ENCODE measurements at regions not wholly inside any gene's neighbourhood (a gene's known extent, or its start where the extent isn't known, plus 50 kb on each side); places are given as distances from the start of the nearest gene placed in this dataset.

DNA sequence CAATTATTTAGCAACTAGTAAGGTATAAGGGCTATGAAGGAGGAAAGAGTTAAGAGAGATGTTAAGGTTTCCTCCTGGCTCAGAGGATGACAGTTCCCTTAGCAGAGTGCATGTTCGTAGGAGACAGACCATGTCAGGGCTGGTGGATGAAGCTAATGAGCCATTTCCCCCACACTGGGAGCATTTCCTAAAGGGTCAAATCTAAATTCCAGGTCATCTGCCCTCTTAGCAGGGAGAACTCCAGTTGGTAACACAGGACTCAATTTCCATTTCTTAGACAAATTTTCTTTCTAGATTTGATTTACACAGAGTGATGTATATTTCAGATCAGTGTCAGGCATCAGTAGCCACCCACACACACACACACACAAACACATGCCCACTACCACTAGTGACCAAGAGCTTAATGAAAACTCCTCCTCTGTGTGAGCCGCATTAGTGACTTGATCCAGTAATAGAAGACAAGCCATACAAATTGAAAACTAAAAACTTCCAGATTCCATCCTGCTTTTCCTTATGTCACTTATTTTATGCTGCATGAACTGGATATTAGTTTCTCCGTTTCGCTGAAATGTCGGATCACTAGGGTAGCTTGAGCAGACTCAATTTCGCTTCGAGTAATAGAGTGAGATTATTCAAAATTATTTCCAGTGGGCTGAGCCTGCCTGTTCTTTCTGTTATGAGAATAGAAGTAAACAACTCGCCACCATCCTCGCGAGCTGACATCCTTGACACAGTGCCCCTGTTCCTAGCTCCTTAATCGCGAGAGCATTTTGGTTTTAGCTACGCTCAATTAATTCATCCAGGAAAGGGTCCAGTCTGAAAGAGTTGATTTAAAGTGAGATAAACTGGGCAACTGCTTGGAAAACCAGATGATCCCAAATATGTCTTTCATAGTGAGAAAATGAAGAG lies 582.6 kb downstream of the SOX6 start:
- DNase-seq (ENCODE audit: low read depth): no peak

DNA sequence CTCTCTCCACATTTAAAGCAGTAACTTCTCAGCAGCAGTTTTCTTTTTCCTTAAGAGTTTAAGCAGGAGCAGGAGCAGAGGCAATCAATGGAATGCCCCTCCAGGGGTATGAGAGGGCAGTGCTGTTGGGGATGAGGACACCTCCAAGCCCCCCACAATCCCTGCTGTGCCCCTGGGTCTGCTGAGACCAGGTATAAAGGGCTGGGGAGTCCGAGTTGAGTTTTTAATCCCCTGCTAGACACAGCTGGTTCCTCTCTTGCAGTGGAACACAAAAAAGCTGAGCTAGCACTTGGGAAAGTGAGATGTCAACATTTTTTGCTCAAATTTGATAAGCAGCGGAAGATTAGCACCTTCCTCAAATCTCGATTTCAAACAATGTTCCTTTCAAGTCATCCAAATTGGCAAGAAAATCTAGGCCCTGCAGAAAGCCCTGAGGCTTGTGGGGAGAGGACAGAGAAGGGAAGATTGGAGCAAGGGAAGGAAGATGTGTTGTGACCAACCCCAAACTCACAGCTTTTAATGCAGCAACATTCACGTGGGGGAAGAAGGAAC lies 581.9 kb downstream of the SOX6 start:
- DNase-seq (ENCODE audit: low read depth): no peak

GRCh38 chr11:15775015-15775541 lies 581.3 kb downstream of the SOX6 start:
- DNase-seq (ENCODE audit: low read depth): no peak

DNA sequence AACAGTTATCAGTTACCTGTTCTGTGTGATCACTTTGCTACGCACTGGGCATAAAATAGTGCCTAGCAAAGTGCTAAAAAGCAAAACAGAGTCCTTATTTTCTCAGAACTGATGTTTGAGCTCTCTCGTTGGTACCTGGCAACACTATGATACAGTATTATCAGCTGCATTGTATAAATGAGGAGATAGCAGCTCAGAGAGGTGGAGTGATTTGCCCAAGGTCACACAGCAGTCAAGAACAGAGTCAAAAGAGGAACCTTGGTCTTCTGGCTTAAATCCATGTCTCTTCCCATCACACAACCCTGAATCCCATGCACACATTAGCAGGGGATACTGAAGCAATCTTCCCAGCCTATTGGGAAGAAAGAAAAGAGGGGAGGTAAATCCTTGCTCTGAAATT lies 580.5 kb downstream of the SOX6 start:
- no peak for DNase-seq (ENCODE audit: low read depth)

DNA sequence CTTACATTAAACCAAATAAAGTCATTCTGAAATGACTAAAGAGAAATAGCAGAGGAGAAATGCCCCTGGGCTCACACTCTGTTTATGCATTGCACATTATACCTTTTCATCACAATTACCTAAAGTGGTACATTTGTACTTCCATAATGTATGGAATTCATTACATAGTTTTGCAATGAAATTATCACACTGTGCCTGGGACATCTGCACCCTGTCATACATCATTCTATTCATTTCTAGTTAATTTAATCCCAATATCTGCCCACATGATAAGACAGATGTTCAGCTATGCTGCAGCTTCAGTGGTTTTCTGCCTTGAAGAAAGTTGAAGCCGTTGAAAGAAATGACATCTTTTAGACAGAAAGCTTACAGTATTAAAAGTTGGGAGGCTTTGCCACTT lies 580.0 kb downstream of the SOX6 start:
- DNase-seq (ENCODE audit: low read depth): no peak

- DNase-seq (ENCODE audit: low read depth): no peak
These were observed 576.8 kb downstream of the SOX6 start for GRCh38 chr11:15779518-15779917.

DNA sequence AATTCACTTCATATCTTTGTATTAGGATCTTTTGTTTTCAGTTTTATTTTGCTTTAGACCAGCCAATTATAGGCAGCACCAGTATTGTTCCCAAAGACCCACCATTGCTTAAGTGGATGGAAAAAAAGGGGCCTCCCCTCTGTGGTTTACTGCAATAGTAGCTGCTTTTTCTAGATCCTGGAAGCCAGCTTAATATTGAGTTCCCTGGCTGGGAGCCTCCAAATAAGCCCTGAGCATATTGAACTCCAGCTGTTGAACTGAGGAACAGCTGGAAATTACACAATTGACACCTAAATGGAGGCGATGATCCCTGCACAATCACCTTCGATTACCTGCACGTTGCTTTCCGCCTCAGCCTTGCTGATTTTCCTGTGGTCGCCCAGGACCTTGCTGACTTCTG lies 576.0 kb downstream of the SOX6 start:
- no peak for DNase-seq (ENCODE audit: low read depth)

DNA sequence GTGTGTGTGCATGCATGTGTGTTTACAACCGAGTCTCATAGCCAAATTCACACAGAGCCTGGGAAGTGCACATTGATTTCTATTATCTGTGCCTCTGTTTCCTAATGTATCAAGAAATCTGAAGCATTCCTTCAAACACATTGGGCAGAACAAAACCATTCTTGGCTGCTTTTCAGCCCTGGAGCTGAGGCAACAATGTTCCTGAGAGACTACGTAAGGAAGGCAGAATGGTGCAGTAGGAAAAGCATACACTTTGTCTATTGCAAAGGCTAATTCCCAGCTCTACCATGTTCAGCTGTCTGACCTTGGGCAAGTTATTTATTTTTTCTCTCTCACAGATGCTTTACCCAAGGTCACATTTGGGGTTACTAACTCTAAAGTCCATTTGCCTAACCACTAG lies 575.5 kb downstream of the SOX6 start:
- no peak for DNase-seq (ENCODE audit: low read depth)

- no peak for DNase-seq (ENCODE audit: low read depth)
These were observed 572.7 kb downstream of the SOX6 start for GRCh38 chr11:15783619-15784018.

GRCh38 chr11:15793043-15793996 lies 563.0 kb downstream of the SOX6 start:
- no peak for DNase-seq (ENCODE audit: low read depth)

DNA sequence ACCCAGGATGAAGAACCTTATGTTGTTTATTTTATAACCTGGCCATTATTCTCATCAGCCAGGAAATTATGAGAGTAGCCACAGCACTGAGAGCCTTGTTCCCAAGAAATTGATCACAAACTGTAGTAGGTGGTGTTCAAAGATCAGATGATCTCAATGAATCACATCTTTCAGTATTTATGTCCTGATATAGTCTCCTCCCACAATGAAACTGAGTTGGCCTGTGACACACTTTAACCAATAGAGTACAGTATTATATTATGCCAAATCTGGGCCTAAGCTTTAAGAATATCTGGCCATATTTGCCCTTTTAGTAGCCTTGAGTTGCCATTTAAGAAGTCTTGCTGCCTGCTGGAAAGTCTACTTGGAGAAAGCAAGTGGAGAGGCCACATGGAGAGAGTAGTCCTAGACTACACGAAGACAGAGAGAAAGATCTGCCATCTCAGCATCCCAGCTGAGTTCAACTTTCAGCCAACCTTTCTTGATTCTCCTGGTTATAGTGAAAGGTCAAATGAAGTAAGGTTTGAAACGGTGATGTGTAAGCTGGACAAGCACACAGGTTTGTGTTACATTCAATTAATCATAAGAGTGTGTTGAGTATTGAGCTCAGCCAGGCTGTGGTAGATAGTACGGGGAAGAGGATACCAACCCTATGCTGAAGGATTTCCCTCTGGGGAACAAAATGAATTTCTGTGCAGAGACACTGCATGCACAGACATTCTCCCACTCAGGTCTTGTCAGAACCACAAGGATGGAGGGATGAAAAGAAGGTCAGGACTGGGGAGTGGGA lies 561.8 kb downstream of the SOX6 start:
- DNase-seq (ENCODE audit: low read depth): no peak

DNA sequence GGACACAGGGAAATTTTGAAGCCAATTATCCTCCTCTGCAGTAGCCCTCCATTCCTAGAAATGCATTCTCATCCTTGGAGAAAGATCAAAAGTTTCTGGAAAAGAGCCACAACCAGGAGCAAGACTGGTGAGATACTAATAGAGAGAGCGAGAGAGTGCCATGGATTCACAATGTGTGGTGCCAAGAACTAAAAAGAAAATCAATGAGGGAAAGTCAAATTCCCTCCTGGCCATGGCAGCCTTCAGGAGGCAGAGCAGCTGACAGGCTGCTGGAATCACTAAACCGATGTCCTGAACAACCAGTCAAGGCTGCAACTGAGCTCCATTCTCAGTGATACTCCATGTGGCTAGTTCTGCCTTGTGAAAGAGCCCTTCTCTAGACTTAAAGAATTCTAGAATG lies 561.0 kb downstream of the SOX6 start:
- no peak for DNase-seq (ENCODE audit: low read depth)

GRCh38 chr11:15800111-15800800 lies 556.1 kb downstream of the SOX6 start:
- DNase-seq (ENCODE audit: low read depth): no peak

GRCh38 chr11:15801126-15801525 lies 555.2 kb downstream of the SOX6 start:
- DNase-seq (ENCODE audit: low read depth): no peak

DNA sequence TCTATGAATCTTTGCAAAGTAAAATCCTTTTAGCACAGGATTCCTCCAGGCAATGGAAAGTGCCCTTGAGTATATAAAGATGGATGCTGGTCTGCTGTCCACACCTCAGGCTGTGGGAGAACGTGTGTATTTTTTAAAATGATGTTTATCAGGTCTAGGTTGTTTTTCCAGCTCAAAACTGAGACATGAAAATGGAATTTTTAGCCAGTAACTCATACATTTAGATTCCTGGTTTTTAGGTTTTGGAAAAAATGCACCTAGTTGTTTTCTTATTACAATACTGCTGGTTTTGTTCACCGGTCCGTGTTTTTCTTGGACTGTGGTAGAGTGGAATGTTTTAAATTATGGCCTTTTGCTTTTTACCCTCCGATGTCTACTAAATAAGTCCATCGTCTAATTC lies 554.7 kb downstream of the SOX6 start:
- DNase-seq (ENCODE audit: low read depth): no peak

DNA sequence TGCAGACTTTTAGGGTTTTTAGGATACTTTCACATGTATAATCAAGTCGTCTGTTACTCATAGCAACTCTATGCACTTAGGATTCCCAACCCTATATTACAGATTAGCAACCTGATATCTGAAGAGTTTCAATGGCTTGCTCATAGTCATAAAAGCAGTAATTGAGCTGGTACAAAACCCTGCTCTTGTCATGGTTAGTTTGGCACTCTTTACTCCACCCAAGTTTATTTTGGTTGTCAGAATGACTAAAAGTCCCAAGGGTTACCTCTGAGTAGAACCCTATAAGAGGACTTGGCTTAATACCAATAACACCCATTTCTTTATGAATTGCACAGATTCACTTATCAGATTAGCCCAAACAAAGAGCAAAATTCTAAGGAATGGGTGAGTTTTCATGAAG lies 550.6 kb downstream of the SOX6 start:
- no peak for DNase-seq (ENCODE audit: low read depth)

DNA sequence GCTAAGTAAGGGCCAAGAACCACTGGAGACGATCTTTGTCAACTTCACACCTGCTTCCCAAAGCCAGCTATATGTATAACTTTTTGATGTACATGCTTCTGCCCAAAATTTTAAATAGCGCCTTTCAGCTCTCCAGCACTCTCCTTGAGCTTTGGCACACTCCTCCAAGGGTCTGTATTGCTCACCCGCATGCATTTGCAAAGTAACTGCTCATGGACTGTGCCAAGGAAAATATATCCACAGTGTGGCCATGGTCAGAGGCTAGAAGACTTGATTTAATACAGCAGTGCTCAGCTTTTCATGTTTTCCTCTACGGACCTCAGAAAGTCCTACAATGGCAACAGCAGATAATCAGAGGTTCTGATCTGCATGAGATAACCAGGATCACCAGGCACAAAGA lies 550.1 kb downstream of the SOX6 start:
- no peak for DNase-seq (ENCODE audit: low read depth)

GRCh38 chr11:15807827-15808226 lies 548.5 kb downstream of the SOX6 start:
- DNase-seq (ENCODE audit: low read depth): no peak

DNA sequence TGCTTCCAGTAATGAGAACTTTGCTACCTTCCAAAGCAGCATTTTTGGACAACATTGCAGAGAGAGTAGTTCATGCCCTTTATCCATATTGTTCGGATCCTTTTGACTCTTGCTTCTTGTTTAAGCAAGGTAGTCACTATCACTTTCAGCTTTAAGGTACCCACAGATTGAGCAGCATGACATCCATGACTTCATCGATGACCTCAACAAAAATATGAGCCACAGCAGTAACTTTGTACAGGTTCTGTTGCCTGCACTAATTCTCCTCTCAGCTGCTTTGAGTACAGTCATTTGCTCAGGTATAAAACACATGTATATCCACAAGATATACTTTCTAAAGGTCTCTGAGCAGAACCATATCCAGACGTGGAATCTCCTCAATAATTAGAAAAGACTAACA lies 546.3 kb downstream of the SOX6 start:
- no peak for DNase-seq (ENCODE audit: low read depth)

DNA sequence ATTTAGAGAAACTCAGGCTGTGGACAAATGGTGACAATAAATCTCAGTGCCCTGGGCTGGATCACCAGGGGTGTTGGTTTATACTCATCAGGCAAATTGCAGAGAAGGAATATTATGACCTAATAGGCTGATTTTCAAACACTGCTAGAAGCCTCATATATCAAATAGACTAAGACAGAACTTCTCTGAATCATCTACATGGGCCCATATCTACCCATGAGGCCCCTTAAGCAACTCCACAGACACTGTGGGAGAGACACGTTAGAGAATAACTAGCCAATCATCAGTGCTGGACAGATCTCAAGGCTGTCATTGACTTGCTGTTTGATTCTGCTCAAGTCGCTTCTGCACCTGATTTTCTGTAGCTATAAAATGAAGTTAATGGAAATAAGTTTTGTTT lies 545.8 kb downstream of the SOX6 start:
- DNase-seq (ENCODE audit: low read depth): no peak

Measured in stimulated activated CD8-positive, alpha-beta memory T cell treated with anti-CD3 and anti-CD28 coated beads, Interleukin-15, amount 100 ng/mL, for 1 hour (primary cell).